Breast epithelium (tissue), 4 donors: ENCODE measurements at regions not wholly inside any gene's neighbourhood (a gene's known extent, or its start where the extent isn't known, plus 50 kb on each side); places are given as distances from the start of the nearest gene placed in this dataset.

Experiments
- DNase-seq, 2 donors: peaks; one replicate each; pipeline ENCODE4 v3.0.0-alpha.2; 2019; ENCODE audit warnings: low spot score in 2 of 2
- H3K27ac ChIP-seq, 2 donors: fragments of 200-600 bp; sonication (generic) in 1 of 2; one replicate each; pipeline ENCODE4 v1.5.1; 2016 to 2019; ENCODE audit warnings: mild to moderate bottlenecking in 1 of 2
- H3K27me3 ChIP-seq, 2 donors: fragments of 200-600 bp; sonication (generic) in 1 of 2; one replicate each; pipeline versions ENCODE4 v1.5.1 to v1.6.0; 2017 to 2019; ENCODE audit warnings: control low read depth in 1 of 2, mild to moderate bottlenecking in 1 of 2
- H3K36me3 ChIP-seq: fragments of 200-600 bp; one replicate; pipeline ENCODE4 v1.5.1; 2019
- H3K4me1 ChIP-seq, 2 donors: fragments of 200-600 bp; sonication (generic); one replicate each; pipeline ENCODE4 v1.5.1; 2016 to 2019; ENCODE audit warnings: control low read depth in 1 of 2
- H3K4me3 ChIP-seq, 3 donors: fragments of 200-600 bp; sonication (generic); 1 replicate in 2 of 3; 2 replicates in 1 of 3; pipeline ENCODE4 v1.5.1; 2016 to 2019; ENCODE audit warnings: mild to moderate bottlenecking in 3 of 3, moderate library complexity in 2 of 3
- H3K9me3 ChIP-seq, 2 donors: fragments of 200-600 bp; sonication (generic) in 1 of 2; one replicate each; pipeline ENCODE4 v1.5.1; 2016 to 2019; ENCODE audit warnings: control low read depth in 1 of 2
- POLR2A ChIP-seq: fragments of 450-650 bp; IDR thresholded peaks from one replicate; pipeline ENCODE4 v1.6.1; 2016; ENCODE audit warnings: antibody characterized with exemption, mild to moderate bottlenecking, moderate library complexity
- POLR2AphosphoS5 ChIP-seq, 3 donors: sonication (generic); formaldehyde crosslinking; IDR thresholded peaks; one replicate each; pipeline ENCODE4 v1.6.1; 2017; ENCODE audit warnings: antibody characterized with exemption in 3 of 3
- intact Hi-C: fragments of 100-400 bp; cut with DNase I; formaldehyde crosslinking; loops from one replicate; pipeline ENCODE4 v1.15.1; 2023; ENCODE audit warnings: low total_unique reads
- TF ChIP-seq, protein P1 (sequence below), 3 donors: fragments of 450-650 bp; IDR thresholded peaks; one replicate each; pipeline ENCODE4 v1.5.1; 2016 to 2017; ENCODE audit warnings: antibody characterized with exemption in 3 of 3, mild to moderate bottlenecking in 3 of 3, moderate library complexity in 3 of 3

DNA sequence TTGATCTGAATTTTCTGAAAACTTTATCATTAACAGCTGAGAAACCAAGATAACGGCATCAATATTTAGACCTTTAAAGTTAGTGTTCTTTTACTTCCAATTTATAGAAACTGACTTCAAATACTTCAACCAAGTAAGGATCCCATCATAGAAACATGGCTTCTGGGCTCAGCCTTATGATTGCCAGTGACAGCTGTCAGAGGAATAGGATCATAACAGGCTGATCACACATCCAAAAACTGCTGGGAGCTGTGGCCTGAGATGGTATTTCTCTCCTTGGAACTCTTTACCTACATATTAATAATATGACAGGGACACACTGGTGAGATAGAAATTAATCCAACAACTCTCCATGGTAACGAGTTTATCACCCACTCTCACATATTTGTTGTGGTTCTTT, 448.3 kb upstream of the NMUR2 start:
- Histone ChIP-seq H3K4me1 (no peaks in the 10 kb centered on the region), H3K4me3 (no peak overlapping the region)

DNA sequence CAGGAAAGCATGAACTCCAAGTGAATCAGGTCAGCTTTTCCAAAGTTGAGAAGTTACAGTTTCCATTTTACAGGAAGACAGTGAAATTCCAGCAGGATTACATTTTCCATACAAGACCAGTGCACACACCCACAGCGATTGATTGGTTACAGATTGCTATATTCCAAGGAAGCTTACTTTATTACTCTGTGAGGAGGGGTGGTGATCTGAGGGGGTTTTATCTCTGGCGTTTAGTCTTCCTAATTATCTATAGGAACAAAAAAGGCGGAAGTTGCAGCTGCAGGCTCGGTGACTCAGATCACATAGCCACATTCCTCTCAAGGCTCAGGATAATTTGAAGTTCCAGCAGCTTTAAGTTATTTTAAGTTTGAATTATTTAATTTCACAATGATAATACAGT, 450.4 kb upstream of the NMUR2 start:
- Histone ChIP-seq H3K4me3 (no peak overlapping the region), H3K36me3 (no peaks in the 10 kb centered on the region), H3K9me3 (no peaks in the 10 kb centered on the region), H3K4me1 (no peaks in the 10 kb centered on the region), H3K27ac (no peak overlapping the region), H3K27me3 (no peaks in the 10 kb centered on the region)
- intact Hi-C loops = no loop called here
- TF ChIP-seq, protein P1, sequence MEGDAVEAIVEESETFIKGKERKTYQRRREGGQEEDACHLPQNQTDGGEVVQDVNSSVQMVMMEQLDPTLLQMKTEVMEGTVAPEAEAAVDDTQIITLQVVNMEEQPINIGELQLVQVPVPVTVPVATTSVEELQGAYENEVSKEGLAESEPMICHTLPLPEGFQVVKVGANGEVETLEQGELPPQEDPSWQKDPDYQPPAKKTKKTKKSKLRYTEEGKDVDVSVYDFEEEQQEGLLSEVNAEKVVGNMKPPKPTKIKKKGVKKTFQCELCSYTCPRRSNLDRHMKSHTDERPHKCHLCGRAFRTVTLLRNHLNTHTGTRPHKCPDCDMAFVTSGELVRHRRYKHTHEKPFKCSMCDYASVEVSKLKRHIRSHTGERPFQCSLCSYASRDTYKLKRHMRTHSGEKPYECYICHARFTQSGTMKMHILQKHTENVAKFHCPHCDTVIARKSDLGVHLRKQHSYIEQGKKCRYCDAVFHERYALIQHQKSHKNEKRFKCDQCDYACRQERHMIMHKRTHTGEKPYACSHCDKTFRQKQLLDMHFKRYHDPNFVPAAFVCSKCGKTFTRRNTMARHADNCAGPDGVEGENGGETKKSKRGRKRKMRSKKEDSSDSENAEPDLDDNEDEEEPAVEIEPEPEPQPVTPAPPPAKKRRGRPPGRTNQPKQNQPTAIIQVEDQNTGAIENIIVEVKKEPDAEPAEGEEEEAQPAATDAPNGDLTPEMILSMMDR (IDR thresholded peaks at IDR 0.05) = no peak
- TF ChIP-seq POLR2A (no peak), POLR2AphosphoS5 (IDR thresholded peaks at IDR 0.05) (no peak)
- DNase-seq = no peak

More for the DNA sequence above, 448.3 kb upstream of the NMUR2 start:
- TF ChIP-seq POLR2A (no peak), POLR2AphosphoS5 (IDR thresholded peaks at IDR 0.05) (no peak)
- TF ChIP-seq, protein P1 (IDR thresholded peaks at IDR 0.05) = no peak
- Histone ChIP-seq H3K9me3 (no peaks in the 10 kb centered on the region), H3K27ac (no peak overlapping the region), H3K36me3 (no peaks in the 10 kb centered on the region), H3K27me3 (no peaks in the 10 kb centered on the region)
- DNase-seq = no peak
- intact Hi-C loops = no loop called here

DNA sequence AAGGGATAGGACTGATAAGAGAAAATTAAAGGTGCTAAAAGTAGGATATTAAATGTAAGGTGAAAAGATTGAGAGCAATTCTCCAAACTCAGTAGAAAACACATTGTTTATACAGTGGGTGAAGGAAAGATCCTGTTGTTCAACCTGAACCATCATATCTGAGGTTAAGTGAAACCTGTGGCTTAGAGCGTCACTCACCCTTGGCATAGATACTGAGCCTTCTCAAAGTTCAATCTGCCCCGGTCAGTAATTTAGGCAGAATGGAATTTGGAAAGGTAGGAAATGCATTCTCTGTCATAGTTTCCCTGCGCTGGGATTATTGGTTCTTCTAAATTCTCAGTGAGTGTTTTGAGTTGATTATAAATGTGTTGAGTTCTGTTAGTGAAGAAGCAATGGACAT, 456.2 kb upstream of the NMUR2 start:
- Histone ChIP-seq H3K9me3 (no peaks in the 10 kb centered on the region), H3K27me3 (no peaks in the 10 kb centered on the region), H3K4me3 (no peak overlapping the region), H3K4me1 (no peaks in the 10 kb centered on the region), H3K27ac (no peak overlapping the region), H3K36me3 (no peaks in the 10 kb centered on the region)
- DNase-seq = no peak
- intact Hi-C loops = no loop called here
- TF ChIP-seq, protein P1 (IDR thresholded peaks at IDR 0.05) = no peak
- TF ChIP-seq POLR2A (no peak), POLR2AphosphoS5 (IDR thresholded peaks at IDR 0.05) (no peak)

DNA sequence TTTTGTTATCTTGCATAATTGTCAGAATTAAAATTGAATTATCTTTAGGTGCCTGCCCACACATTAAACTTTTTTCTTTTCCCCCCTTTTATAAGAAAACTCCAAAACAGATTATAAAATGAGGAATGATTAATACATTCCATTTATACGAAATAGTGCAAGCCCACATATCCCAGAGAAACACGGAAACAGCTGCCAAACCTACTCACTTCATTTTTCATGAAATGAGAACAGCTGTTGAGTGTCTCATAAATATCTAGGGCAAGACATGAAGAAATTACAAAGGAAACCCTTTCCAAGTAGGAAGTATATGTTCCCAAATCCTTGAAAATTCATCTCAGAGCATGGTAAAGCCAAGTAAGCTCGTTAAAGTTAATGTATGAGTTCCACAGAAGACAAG, 459.4 kb upstream of the NMUR2 start:
- intact Hi-C loops = no loop called here
- Histone ChIP-seq H3K36me3 (no peaks in the 10 kb centered on the region), H3K27ac (no peak overlapping the region), H3K9me3 (no peaks in the 10 kb centered on the region), H3K4me3 (no peak overlapping the region), H3K4me1 (no peaks in the 10 kb centered on the region), H3K27me3 (no peaks in the 10 kb centered on the region)
- no peak for TF ChIP-seq POLR2A
- TF ChIP-seq, protein P1 (IDR thresholded peaks at IDR 0.05) = no peak
- TF ChIP-seq POLR2AphosphoS5 (IDR thresholded peaks at IDR 0.05) = no peak
- DNase-seq = no peak

DNA sequence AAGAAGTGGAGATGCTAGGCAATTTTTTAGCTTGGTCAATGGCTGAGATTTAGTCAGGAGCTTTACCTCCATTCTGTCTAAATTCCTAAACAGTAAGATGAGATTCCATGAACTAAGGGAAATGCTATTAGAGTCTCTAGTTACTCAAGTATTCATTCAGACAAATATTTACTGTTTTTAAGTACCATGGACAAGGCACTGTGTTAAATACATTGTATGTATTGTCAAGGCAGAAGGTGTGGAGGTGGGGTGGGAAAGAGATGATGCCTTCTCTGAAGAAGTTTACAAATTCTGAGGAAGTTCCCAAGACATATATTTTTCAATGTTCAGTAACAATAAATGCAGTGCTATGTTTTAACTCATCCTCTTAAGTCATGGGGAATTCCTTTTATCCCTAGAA, 459.9 kb upstream of the NMUR2 start:
- Histone ChIP-seq H3K27ac (no peak overlapping the region), H3K4me3 (no peak overlapping the region), H3K27me3 (no peaks in the 10 kb centered on the region), H3K9me3 (no peaks in the 10 kb centered on the region), H3K4me1 (no peaks in the 10 kb centered on the region), H3K36me3 (no peaks in the 10 kb centered on the region)
- intact Hi-C loops = no loop called here
- no peak for DNase-seq
- TF ChIP-seq POLR2AphosphoS5 (IDR thresholded peaks at IDR 0.05) (no peak), POLR2A (no peak)
- TF ChIP-seq, protein P1 (IDR thresholded peaks at IDR 0.05) = no peak
